ENCODE measurements at regions not wholly inside any gene's neighbourhood (a gene's known extent, or its start where the extent isn't known, plus 50 kb on each side); places are given as distances from the start of the nearest gene placed in this dataset.
A peak's percentile ranks its signal among the peaks of the same experiment; 100 is the strongest.

DNA sequence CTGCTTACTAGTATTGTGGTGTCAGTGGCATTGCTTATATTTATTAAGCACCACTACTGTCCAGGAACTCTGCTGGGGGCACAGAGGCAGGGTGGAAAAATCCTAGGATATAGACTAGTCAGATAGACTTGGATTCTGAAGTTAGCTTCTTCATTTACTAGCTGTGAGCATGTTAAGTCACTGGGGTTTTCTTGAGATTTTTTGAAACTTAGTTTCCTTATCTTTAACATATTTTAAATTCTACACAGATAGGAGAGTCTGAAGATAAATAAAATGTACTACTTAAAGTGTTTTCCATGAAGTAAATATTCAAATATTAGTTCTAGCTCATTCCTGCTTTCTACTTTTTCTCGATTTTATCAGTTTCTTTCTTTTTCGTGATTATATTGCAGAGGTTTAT, 196.9 kb upstream of the GRID2 start:
- DNase-seq: no peak

GRCh38 chr4:92111493-92111892, 192.3 kb upstream of the GRID2 start:
- no peak for DNase-seq

GRCh38 chr4:92112805-92113204, 191.0 kb upstream of the GRID2 start:
- no peak for DNase-seq

DNA sequence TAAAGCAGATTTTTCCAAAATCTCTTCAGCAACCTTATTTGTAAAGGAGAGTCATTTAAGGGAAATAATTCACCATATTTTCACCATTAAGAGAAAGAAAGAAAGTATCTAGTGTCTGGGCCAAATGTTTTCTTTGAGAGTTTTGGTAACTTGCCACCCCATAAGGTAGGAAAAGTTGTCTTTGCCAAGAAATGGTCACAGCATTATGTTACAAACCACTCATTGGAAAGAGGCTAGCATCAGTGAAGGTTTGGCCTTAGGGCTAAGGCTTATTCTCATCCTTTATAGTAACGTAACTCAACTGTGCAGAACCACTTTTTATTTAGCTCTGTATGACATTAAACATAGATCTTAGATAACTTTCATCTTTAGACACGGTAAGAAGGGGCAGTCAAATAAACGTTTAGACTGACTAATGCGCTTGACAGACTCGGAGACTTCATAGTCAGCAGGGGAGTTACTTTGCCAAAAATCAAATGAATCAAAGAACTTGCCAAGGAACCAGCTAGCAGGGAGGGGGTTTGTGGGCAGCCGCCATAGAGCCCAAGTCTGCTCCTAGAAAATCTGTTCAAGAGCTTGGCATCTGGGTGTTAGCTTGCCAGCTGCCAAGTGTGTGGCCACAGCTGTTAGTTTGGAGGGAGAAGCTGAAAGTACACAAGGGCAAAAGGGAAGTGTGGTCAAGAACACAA, 182.8 kb upstream of the GRID2 start:
- DNase-seq: peak in 9 of 56 donors; percentile 0 to 28 (median 5)

DNA sequence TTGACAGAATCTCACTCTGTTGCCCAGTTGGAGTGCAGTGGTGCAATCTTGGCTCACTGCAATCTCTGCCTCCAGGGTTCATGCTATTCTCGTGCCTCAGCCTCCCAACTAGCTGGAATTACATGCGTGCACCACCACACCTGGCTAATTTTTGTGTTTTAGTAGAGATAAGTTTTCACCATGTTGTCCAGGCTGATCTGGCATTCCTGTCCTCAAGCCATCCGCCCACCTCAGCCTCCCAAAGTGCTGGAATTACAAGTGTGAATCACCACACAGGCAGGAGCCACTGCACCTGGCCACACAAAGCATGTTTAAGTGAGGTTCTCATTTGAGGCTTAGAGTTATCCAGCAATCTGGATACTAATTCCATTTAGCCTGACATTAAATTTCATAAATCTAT, 180.9 kb upstream of the GRID2 start:
- DNase-seq: no peak

GRCh38 chr4:92128676-92129075, 175.1 kb upstream of the GRID2 start:
- DNase-seq: no peak

- no peak for DNase-seq
These were observed 174.3 kb upstream of the GRID2 start for GRCh38 chr4:92129408-92129994.

DNA sequence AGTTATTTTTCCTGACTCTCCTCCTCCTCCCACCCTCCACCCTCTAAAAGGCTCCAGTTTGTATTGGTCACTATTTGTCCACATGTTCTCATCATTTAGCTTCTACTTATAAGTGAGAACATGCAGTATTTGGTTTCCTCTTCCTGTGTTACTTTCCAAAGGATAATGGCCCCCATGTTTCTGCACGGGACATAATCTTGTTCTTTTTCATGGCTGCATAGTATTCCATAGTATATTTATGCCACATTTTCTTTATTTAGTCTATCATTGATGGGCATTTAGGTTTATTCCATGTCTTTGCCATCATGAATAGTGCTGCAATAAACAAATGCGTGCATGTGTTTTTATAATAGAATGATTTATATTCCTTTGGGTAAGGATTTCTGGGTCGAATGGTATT, 167.3 kb upstream of the GRID2 start:
- no peak for DNase-seq

- no peak for DNase-seq
These were observed 140.4 kb upstream of the GRID2 start for GRCh38 chr4:92163348-92163747.

GRCh38 chr4:92170340-92170739, 133.4 kb upstream of the GRID2 start:
- DNase-seq: no peak

DNA sequence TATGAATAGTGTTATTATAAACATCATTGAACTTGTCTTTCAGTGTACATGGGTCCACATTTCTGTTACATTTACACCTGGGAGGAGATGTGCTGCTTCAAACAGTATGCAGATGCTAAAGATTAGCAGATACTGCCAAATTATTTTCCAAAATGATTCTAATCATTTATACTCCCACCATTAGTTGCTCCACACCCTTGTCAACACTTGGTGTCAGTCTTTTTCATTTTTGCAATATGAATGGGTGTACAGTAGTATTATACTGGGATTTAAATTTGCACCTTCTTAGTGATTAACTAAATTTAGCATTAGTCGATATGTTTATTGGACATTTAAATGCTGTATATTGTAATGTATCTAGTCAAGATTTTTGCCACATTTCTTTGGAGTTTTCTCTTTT, 131.6 kb upstream of the GRID2 start:
- peak in 1 of 56 donors; percentile 6 for DNase-seq

DNA sequence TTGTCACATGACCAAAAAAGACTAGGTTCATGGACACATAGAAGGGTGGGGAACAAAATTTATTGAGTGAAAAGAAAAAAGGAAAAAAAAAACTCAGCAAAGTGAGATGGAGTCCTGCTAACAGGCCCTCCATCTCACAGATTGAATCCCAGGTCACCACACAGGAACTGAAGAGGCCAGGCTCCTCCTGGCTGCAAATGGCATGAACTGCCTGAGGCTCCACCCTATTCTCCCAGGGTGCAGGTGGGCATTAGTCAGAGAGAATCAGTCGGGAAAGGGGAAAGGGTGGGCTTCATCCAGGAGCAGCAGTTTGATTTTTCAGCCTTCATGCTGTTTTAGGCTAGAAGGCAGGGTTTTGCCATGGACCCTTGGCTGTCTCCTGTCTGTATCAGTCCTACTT, 128.5 kb upstream of the GRID2 start:
- no peak for DNase-seq

- DNase-seq: no peak
These were observed 121.6 kb upstream of the GRID2 start for GRCh38 chr4:92182006-92182735.

GRCh38 chr4:92182736-92183407, 120.9 kb upstream of the GRID2 start:
- DNase-seq: no peak

- DNase-seq: no peak
These were observed 119.9 kb upstream of the GRID2 start for GRCh38 chr4:92183825-92184224.

DNA sequence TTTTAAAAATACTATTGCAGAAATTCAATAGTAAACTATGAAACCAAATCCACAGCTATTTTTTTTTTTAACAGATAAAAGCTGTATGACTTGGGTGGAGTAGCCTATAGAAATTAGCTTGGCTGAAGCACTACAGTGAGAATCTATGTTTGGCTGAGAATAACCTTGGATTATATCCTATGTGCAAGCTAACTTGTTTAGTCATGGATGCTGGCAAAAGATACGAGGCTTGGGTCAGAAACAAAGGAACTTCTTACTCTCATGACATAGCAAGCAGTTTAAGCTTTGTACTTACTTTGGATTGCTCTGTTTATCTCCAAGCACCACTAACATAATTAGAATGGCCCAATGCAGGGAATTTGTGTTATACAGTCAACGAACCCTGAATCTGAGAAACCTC, 119.2 kb upstream of the GRID2 start:
- DNase-seq: no peak

DNA sequence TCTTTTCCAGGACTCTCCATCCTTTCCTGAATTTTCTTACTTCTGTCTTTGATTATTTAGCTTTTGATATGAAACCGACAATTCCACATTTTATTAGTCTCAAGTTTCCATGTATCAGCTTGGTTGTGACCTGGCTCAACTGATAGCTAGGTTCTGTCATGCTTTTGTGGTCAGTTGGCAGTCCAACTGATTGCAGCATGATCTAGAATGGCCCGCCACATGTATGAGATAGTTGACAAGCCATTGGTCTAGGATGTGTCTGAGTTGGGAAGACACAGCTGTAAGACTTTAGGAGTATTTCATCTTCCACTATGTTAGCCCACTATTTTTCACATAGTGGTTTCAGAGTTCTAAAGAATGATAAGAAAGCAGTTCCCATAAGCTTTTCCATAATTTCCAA, 117.5 kb upstream of the GRID2 start:
- DNase-seq: no peak

DNA sequence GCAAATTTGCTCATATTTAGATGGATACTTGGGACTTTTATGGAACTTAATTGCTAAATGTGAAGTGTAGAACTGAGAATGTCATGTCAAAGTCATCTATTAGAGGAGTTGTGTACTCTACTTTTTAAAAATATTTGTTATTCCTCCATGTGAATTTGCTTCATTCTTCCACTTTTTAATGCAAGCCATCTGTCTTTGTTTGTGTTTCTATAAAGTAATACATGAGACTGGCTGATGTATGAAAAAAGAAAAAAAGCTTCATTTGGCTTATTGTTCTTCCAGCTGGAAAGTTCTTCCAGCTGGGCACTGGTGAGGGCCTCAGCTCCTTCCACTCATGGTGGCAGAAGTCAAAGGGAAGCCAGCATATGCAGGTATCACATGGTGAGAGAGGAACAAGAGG, 114.6 kb upstream of the GRID2 start:
- no peak for DNase-seq

- no peak for DNase-seq
These were observed 105.1 kb upstream of the GRID2 start for GRCh38 chr4:92198711-92199110.

DNA sequence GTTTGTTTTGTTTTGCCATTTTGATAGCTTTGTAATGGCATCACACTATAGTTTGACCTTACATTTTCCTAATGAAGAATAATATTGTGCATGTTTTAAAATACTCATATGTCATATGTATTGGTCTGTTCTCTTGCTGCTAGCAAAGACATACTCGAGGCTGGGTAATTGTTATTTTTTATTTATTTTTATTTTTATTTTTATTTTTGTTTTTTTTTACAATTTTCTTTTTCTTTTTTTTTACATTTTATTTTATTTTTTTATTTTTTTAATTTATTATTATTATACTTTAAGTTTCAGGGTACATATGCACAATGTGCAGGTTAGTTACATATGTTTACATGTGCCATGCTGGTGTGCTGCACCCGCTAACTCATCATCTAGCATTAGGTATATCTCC, 104.6 kb upstream of the GRID2 start:
- DNase-seq: no peak

DNA sequence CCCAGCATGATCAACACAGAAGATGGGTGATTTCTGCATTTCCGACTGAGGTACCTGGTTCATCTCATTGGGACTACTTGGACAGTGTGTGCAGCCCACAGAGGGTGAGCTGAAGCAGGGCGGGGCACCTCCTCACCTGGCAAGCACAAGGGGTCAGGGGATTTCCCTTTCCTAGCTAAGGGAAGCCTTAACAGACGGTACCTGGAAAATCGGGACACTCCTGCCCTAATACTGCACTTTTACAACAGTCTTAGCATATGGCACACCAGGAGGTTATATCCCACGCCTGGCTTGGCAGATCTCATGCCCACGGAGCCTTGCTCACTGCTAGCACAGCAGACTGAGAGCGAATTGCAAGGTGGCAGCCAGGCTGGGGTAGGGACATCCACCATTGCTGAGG, 92.9 kb upstream of the GRID2 start:
- DNase-seq: no peak

DNA sequence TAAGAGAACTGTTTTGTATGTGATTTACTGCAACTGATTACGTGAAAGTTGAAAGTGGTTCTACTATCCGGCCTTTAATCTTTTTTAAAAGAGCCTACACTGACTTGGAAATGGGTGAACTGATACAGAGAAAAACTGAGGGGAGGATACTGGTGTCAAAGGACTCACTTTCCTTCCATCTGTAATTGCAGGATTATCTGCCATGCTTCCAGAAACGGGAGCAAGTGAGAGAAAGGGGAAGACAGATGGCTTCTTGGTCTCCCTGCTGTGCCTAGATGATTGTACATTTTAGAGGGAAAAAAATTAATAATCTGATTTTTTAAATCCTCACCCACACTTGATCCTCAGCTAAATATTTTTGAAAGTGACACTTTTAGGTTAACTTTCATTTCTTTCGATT, 88.3 kb upstream of the GRID2 start:
- DNase-seq: no peak
